ENCODE measurements at regions not wholly inside any gene's neighbourhood (a gene's known extent, or its start where the extent isn't known, plus 50 kb on each side); places are given as distances from the start of the nearest gene placed in this dataset.

- TF ChIP-seq, protein P1, sequence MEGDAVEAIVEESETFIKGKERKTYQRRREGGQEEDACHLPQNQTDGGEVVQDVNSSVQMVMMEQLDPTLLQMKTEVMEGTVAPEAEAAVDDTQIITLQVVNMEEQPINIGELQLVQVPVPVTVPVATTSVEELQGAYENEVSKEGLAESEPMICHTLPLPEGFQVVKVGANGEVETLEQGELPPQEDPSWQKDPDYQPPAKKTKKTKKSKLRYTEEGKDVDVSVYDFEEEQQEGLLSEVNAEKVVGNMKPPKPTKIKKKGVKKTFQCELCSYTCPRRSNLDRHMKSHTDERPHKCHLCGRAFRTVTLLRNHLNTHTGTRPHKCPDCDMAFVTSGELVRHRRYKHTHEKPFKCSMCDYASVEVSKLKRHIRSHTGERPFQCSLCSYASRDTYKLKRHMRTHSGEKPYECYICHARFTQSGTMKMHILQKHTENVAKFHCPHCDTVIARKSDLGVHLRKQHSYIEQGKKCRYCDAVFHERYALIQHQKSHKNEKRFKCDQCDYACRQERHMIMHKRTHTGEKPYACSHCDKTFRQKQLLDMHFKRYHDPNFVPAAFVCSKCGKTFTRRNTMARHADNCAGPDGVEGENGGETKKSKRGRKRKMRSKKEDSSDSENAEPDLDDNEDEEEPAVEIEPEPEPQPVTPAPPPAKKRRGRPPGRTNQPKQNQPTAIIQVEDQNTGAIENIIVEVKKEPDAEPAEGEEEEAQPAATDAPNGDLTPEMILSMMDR (IDR thresholded peaks at IDR 0.05): no peak
- no peak for TF ChIP-seq POLR2A (IDR thresholded peaks at IDR 0.05)
Observed at GRCh38 chr10:107490389-107490788, 325.9 kb upstream of the SORCS1 start.

Data from heart left ventricle (tissue), 13 donors.